MM.1S (cell line): ENCODE measurements at regions not wholly inside any gene's neighbourhood (a gene's known extent, or its start where the extent isn't known, plus 50 kb on each side); places are given as distances from the start of the nearest gene placed in this dataset.

Source experiments
- CTCF ChIP-seq: fragments of 300-600 bp; sonication (generic); IDR thresholded peaks from 2 replicates; pipeline ENCODE4 v1.5.1; 2016; ENCODE audit warnings: antibody characterized with exemption, low read length, mixed read lengths
- EZH2 ChIP-seq: fragments of 300-600 bp; sonication (generic); optimal IDR thresholded peaks from 2 replicates; pipeline ENCODE3; 2017; ENCODE audit warnings: low read depth, mild to moderate bottlenecking, antibody characterized with exemption, low read length, mixed read lengths

GRCh38 chr2:175236930-175237329 lies 55.4 kb upstream of the ATP5MC3 start:
- no peak for TF ChIP-seq EZH2
- TF ChIP-seq CTCF: no peak
